GM13977 (cell line): ENCODE measurements at regions not wholly inside any gene's neighbourhood (a gene's known extent, or its start where the extent isn't known, plus 50 kb on each side); places are given as distances from the start of the nearest gene placed in this dataset.
A peak's percentile ranks its signal among the peaks of the same experiment; 100 is the strongest.

ENCODE experiments used
- DNase-seq: peaks from one replicate; pipeline ENCODE4 v3.0.0; 2012; ENCODE audit warnings: low spot score
- CTCF ChIP-seq: IDR thresholded peaks from 2 replicates; pipeline ENCODE4 v1.5.1; 2012; ENCODE audit warnings: mild to moderate bottlenecking, control low read depth; ENCODE audit not compliant: insufficient read depth; ENCODE audit errors: extremely low read depth, missing control alignments
- in situ Hi-C: fragments of 300-500 bp; cut with MboI; formaldehyde crosslinking; loops from one replicate; pipeline ENCODE4 v1.12.0; 2022; ENCODE audit warnings: low sequenced_read_pairs, low pct_unique_long_range_greater_than_20kb, mixed read lengths, inconsistent platforms; ENCODE audit not compliant: unreplicated experiment

DNA sequence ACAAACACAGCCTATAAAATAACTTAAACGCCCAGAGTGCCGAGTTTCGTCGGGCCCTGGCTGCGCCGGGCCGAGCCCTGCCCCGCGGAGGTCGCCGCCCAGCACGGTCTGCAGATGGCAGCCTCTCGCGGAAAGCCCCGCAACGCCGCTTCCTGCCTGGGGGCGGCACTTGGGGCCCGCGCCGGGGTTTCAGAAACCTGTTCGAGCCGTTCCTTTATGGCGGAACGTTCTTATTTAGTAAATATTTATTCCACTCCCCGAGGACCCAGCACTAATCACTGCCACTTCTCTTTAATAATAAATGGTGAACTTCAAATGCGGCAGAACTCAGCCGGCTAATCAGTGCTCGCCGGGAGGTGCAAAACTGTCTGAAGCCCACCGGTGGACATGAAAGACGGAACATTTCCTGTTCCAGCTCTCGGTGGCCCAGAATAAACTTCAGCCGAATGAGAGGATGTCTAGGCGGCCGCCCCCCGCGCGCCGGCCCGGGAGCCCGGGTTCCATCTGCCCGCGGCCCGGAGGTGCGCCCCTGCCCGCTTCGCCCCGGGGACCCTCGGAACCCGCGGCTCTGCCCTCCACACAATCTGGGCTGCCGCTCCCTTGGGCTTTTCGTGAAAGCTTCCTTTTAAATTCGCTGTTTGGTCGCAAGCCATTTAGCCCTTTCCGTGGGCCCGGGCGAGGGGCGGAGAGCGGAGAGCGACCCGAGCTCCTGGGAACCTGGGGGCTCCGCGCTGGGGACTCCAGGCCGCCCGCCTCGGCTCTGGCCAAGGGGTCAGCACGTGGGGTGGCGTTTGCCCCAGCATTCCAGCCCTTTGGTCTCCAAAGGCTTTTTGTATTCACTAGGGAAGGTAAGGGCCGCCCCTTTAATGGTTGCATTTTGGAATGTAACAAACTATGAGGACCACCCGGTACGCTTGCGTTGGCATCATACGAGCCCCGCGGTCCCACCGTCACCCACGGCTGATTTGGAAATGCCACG, 110.8 kb upstream of the ATP11B start:
- peak; percentile 88 for DNase-seq
- peak; percentile 17 for TF ChIP-seq CTCF
- in situ Hi-C loops, result loop anchor here (10.0 kb wide), 1 partner anchor 978 kb away; no protein-coding TSS in a partner anchor

DNA sequence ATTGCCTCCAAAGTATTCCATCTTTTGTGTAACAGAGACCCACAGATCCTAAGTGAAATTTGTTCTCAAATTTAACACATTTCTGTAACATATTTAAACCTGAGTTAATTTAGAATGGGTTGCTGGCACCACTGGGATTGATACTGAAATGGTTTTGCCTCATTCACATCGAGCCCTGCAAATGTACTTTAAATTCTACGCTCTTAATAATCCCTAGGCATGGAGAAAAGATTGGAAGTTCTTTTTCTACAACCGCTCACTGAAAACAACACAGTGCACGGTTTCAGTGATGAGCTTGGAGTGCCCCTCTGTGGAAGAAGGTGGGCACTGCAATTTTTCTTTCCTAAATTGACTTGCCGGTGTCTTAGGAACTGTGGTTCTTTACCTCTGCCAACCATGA, 109.9 kb upstream of the ATP11B start:
- in situ Hi-C loops, result loop anchor here (10.0 kb wide), 1 partner anchor 979 kb away; no protein-coding TSS in a partner anchor
- TF ChIP-seq CTCF, result peak; percentile 91
- peak; percentile 77 for DNase-seq

- in situ Hi-C loops, result loop anchor here (10.0 kb wide), 1 partner anchor 979 kb away; no protein-coding TSS in a partner anchor
- TF ChIP-seq CTCF, result no peak
- DNase-seq, result no peak
Measured at GRCh38 chr3:182683858-182684257, 109.4 kb upstream of the ATP11B start.

- no peak for DNase-seq
- TF ChIP-seq CTCF, result no peak
- in situ Hi-C loops, result loop anchor here (10.0 kb wide), 1 partner anchor 981 kb away; no protein-coding TSS in a partner anchor
Measured at GRCh38 chr3:182686033-182686886, 107.0 kb upstream of the ATP11B start.

- no peak for DNase-seq
- TF ChIP-seq CTCF, result no peak
- in situ Hi-C loops, result no loop called here
Measured at GRCh38 chr3:182690172-182690571, 103.1 kb upstream of the ATP11B start.

GRCh38 chr3:182692021-182692420, 101.3 kb upstream of the ATP11B start:
- no peak for DNase-seq
- no peak for TF ChIP-seq CTCF
- in situ Hi-C loops, result no loop called here
